ENCODE measurements at regions not wholly inside any gene's neighbourhood (a gene's known extent, or its start where the extent isn't known, plus 50 kb on each side); places are given as distances from the start of the nearest gene placed in this dataset.

- Histone ChIP-seq H3K4me1 (no peaks in the 10 kb centered on the region), H3K9me3 (peaks cover 0 to 12% (median 0%) of the 10 kb centered on the region in 12 donors), H3K27ac (no peak overlapping the region), H3K4me3 (no peak overlapping the region), H3K36me3 (no peaks in the 10 kb centered on the region), H3K27me3 (no peaks in the 10 kb centered on the region)
- intact Hi-C loops (cut with DNase I) = no loop called here
- no peak for ATAC-seq
- DNase-seq = no peak
- TF ChIP-seq CTCF (IDR thresholded peaks at IDR 0.05) (no peak), POLR2A (IDR thresholded peaks at IDR 0.05) (no peak)
- 47 to 64% (median 56%) methylated on average over 9 of the region's 9 CpGs for WGBS, 4 donors
Measured at GRCh38 chrX:80173261-80173660, 158.7 kb downstream of the TBX22 start.

DNA sequence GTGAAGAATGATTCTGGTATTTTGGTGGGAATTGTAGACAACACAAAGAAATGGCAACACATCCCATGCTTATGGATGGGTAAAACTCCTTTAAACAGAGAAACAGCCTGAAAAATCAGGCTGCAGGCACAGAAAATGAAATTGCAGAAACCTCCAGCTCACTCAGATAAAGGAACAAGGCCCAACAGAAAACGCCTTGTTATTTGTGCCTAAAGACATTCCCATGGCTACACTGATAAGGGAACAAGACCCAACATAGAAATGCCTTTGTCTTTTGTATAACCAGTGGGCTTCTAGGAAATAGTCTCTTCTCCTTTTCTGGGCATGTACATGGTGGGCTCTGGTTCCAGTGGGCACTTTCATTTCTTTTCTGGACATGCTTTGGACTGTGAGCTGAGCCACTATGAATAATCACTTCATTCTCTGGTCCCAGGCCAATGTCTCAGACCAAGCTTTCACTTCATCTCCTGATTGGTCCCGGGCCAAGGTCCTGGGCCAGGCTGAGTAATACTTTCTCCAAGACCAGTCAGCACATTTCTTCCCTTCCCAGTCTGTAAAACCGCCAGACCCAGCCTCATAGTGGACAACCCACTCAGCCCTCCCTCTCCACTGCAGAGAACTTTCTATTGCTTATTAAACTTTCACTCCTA is 160.5 kb downstream of the TBX22 start:
- DNase-seq (peak; percentile 47 to 70 (median 61)), ATAC-seq (peak; percentile 42 to 81 (median 70))
- no peaks in the 10 kb centered on the region for H3K4me1 ChIP-seq
- H3K4me3 ChIP-seq = no peak overlapping the region
- no peaks in the 10 kb centered on the region for H3K27me3 ChIP-seq
- intact Hi-C loops (cut with DNase I) = no loop called here
- peaks cover 0 to 12% (median 0%) of the 10 kb centered on the region in 12 donors for H3K9me3 ChIP-seq
- no peaks in the 10 kb centered on the region for H3K36me3 ChIP-seq
- no peak overlapping the region for H3K27ac ChIP-seq
- WGBS, 4 donors = 31 to 43% (median 35%) methylated on average over 3 of the region's 3 CpGs
- TF ChIP-seq CTCF (IDR thresholded peaks at IDR 0.05) (no peak), POLR2A (IDR thresholded peaks at IDR 0.05) (no peak)

DNA sequence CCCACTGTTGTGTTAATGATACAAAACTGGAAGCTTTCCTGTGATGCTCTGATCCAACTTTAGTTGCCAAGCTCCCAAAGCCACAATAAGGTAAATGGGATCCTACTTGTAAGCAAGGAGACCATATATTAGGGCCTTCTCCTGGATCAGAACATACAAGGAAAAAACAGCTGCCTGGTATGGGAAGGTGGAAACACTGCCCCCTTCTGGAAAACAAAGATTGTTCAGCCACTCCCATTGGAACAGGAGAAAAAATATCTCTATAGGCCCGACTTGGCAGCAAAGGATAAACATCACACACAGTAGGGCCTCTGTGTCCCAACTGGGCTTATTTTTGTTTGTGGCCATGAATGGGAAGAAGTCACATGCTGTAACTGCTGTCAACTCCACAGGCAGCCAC is 166.5 kb downstream of the TBX22 start:
- 9 to 47% (median 26%) methylated on average over 1 of the region's 1 CpG for WGBS, 4 donors
- DNase-seq = no peak
- TF ChIP-seq POLR2A (IDR thresholded peaks at IDR 0.05) (no peak), CTCF (IDR thresholded peaks at IDR 0.05) (peak in 5 of 12 donors; percentile 5 to 24 (median 9))
- H3K4me3 ChIP-seq = no peak overlapping the region
- H3K27ac ChIP-seq = no peak overlapping the region
- intact Hi-C loops (cut with DNase I) = no loop called here
- ATAC-seq = no peak
- peaks cover 0 to 5% (median 0%) of the 10 kb centered on the region in 9 donors for H3K27me3 ChIP-seq
- H3K36me3 ChIP-seq = no peaks in the 10 kb centered on the region
- H3K9me3 ChIP-seq = no peaks in the 10 kb centered on the region
- H3K4me1 ChIP-seq = no peaks in the 10 kb centered on the region

DNA sequence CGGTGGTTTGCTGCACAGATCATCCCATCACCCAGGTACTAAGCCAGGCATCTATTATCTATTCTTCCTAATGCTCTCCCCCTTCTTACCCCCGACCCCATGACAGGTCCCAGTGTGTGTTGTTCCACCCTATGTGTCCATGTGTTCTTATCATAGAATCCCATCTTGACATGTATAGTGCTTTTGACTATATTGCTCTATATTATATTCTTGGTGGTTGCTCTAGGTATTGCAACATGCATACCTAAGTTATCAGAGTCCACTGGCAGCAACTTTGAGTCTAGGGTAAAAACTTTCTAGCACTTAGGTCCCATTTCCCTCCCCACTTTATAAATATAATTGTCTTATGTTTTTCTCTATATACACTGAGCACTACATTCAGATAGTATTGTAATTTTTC is 170.3 kb downstream of the TBX22 start:
- ATAC-seq = no peak
- Histone ChIP-seq H3K36me3 (no peaks in the 10 kb centered on the region), H3K9me3 (no peaks in the 10 kb centered on the region), H3K27me3 (peaks cover 0 to 5% (median 0%) of the 10 kb centered on the region in 9 donors), H3K4me3 (no peak overlapping the region), H3K27ac (no peak overlapping the region), H3K4me1 (no peaks in the 10 kb centered on the region)
- no peak for DNase-seq
- peak in 2 of 12 donors; percentile 9 to 33 for TF ChIP-seq CTCF (IDR thresholded peaks at IDR 0.05)
- TF ChIP-seq POLR2A (IDR thresholded peaks at IDR 0.05) = no peak
- 60 to 68% (median 62%) methylated on average over 2 of the region's 2 CpGs for WGBS, 4 donors
- intact Hi-C loops (cut with DNase I) = no loop called here
